ENCODE measurements at regions not wholly inside any gene's neighbourhood (a gene's known extent, or its start where the extent isn't known, plus 50 kb on each side); places are given as distances from the start of the nearest gene placed in this dataset.
"Not testable (repeated sequence)": the region's sequence is repeated elsewhere in the genome, so short reads cannot be mapped to it uniquely, and the experiment has no call there.

DNA sequence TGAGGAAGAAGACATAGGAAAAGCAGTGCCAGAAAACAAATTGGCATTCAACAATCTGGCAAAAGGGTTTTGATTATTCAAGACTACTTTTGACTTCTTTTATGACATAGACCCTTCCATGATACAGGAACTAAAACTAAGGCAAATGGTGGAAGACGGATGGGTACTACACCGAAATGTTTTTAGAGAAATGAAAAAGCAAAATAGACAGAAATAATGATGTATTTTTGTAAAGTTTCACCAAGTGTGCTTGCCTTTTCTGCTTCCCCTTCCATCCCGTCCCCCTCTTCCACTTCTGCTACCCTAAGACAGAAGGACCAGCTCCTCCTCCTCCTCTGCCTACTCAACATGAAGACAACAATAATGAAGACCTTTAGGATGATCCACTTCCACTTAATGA lies 53.4 kb upstream of the PARP8 start:
- TF ChIP-seq JUNB (IDR thresholded peaks at IDR 0.05); EP300 (IDR thresholded peaks at IDR 0.05); POLR2A (IDR thresholded peaks at IDR 0.05; ENCODE audit: low read length); SMC3 (IDR thresholded peaks at IDR 0.05); CEBPB (IDR thresholded peaks at IDR 0.05); ZFP36 (IDR thresholded peaks at IDR 0.05; ENCODE audit: borderline replicate concordance, partially characterized antibody); KDM5A (IDR thresholded peaks at IDR 0.05): not testable (repeated sequence)
- TF ChIP-seq, protein P1, sequence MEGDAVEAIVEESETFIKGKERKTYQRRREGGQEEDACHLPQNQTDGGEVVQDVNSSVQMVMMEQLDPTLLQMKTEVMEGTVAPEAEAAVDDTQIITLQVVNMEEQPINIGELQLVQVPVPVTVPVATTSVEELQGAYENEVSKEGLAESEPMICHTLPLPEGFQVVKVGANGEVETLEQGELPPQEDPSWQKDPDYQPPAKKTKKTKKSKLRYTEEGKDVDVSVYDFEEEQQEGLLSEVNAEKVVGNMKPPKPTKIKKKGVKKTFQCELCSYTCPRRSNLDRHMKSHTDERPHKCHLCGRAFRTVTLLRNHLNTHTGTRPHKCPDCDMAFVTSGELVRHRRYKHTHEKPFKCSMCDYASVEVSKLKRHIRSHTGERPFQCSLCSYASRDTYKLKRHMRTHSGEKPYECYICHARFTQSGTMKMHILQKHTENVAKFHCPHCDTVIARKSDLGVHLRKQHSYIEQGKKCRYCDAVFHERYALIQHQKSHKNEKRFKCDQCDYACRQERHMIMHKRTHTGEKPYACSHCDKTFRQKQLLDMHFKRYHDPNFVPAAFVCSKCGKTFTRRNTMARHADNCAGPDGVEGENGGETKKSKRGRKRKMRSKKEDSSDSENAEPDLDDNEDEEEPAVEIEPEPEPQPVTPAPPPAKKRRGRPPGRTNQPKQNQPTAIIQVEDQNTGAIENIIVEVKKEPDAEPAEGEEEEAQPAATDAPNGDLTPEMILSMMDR (IDR thresholded peaks at IDR 0.05), result not testable (repeated sequence)
